Astrocyte of the cerebellum (primary cell): ENCODE measurements at regions not wholly inside any gene's neighbourhood (a gene's known extent, or its start where the extent isn't known, plus 50 kb on each side); places are given as distances from the start of the nearest gene placed in this dataset.
"Not testable (repeated sequence)": the region's sequence is repeated elsewhere in the genome, so short reads cannot be mapped to it uniquely, and the experiment has no call there.

Source experiments
- DNase-seq: peaks from one replicate; pipeline ENCODE4 v3.0.0-alpha.2; 2011; ENCODE audit warnings: low read depth
- H3K4me3 ChIP-seq: 2 replicates; pipeline ENCODE4 v1.5.1; 2011; ENCODE audit warnings: mild to moderate bottlenecking, low read depth, low read length, moderate library complexity
- in situ Hi-C: cut with HindIII; loops from 2 replicates; pipeline ENCODE4 v1.10.0; 2017; ENCODE audit warnings: low sequenced_read_pairs
- TF ChIP-seq, protein P1 (sequence below): IDR thresholded peaks from 2 replicates; pipeline ENCODE4 v1.5.1; 2012; ENCODE audit warnings: low read length, low read depth, moderate library complexity, mild to moderate bottlenecking; ENCODE audit errors: missing control alignments

DNA sequence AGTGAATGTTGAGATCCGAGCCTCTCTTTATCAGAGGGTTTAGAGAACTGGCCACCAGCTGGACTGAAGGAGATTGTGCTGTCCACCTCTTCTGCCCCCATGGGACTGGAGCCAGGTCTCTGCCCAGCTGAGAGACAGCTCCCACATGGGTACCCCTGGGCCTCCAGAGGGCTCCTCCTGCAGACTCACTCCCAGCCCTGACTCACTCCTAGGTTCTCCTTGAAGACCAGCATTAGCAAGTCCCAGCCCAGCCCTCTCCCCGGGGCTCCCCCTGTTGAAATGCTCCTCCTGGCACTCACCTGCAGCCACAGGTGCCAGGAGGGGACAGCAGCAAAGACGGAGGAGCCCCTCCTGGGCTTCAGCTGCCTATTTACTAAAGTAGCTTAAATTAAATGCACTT is 126.9 kb downstream of the CXCL12 start:
- in situ Hi-C loops, result no loop called here
- TF ChIP-seq, protein P1, sequence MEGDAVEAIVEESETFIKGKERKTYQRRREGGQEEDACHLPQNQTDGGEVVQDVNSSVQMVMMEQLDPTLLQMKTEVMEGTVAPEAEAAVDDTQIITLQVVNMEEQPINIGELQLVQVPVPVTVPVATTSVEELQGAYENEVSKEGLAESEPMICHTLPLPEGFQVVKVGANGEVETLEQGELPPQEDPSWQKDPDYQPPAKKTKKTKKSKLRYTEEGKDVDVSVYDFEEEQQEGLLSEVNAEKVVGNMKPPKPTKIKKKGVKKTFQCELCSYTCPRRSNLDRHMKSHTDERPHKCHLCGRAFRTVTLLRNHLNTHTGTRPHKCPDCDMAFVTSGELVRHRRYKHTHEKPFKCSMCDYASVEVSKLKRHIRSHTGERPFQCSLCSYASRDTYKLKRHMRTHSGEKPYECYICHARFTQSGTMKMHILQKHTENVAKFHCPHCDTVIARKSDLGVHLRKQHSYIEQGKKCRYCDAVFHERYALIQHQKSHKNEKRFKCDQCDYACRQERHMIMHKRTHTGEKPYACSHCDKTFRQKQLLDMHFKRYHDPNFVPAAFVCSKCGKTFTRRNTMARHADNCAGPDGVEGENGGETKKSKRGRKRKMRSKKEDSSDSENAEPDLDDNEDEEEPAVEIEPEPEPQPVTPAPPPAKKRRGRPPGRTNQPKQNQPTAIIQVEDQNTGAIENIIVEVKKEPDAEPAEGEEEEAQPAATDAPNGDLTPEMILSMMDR, result no peak

DNA sequence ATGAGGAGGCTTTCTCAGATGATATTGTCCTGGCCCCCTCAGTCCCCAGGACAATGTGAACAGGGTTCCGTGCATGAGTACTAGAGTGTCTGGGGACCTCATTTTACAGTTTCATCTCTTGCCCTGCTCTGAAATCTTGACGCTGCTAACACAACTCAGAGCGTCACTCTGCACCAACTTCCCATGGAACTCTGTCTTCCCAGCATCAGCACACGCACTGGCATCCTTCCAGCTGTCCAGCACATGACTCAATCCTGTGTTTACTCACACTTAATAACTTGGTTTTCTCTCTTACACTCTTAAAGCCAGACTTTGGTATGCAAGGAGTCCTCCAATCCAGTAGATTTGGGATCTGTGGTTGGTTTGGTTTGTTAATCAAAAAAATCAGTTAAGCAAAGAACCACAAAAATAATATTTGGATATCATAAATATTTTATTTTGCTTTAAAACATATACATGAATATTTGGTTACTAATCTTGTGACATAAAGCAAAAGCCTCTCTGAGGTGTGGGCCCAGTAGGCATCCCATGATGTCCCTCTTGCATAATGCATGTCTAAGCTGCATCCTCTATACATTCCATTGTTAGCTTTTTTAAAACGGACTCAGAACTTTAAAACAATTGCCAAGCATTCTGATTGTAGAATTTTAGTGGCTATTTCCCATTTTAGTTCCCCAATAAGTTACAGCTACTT is 131.0 kb downstream of the CXCL12 start:
- no peak overlapping the region for H3K4me3 ChIP-seq
- no peak for DNase-seq
- in situ Hi-C loops, result no loop called here
- TF ChIP-seq, protein P1, result no peak

More for the DNA sequence above, 126.9 kb downstream of the CXCL12 start:
- DNase-seq, result no peak
- H3K4me3 ChIP-seq, result no peak overlapping the region

DNA sequence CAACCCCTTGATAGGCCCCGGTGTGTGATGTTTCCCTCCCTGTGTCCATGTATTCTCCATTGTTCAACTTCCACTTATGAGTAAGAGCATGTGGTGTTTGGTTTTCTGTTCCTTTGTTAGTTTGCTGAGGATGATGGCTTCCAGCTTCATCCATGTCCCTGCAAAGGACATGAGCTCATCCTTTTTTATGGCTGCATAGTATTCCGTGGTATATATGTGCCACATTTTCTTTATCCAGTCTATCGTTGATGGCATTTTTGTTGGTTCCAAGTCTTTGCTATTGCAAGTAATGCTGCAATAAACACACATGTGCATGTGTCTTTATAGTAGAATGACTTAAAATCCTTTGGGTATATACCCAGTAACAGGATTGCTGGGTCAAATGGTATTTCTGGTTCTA is 132.3 kb downstream of the CXCL12 start:
- H3K4me3 ChIP-seq, in situ Hi-C loops, DNase-seq: not testable (repeated sequence)

DNA sequence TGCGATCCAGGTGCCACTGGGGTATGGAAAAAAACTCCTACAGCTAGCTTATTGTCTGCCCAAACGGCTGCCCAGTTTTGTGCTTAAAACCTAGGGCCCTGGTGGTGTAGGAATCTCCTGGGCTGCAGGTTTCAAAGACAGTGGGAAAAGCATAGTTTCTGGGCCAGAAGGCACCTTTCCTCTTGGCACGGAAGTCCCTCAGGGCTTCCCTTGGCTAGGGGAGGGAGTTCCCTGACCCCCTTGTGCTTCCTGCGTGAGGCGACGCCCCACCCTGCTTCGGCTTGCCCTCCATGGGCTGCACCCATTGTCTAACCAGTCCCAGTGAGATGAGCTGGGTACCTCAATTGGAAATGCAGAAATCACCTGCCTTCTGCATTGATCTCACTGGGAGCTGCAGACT is 135.0 kb downstream of the CXCL12 start:
- H3K4me3 ChIP-seq, DNase-seq, in situ Hi-C loops: not testable (repeated sequence)

DNA sequence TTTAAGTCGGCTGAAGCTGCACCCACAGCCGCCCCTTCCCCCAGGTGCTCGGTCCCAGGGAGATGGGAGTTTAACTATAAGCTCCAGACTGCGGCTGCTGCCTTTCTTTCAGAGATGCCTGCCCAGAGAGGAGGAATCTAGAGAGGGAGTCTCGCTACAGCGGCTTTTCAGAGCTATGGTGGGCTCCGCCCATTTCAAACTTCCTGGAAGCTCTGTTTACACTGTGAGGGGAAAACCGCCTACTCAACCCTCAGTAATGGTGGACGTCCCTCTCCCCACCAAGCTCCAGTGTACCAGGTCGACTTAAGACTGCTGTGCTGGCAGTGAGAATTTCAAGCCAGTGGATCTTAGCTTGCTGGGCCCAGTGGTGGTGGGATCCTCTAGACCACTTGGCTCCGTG is 135.4 kb downstream of the CXCL12 start:
- TF ChIP-seq, protein P1, result no peak
- in situ Hi-C loops, result no loop called here
- no peak for DNase-seq
- no peak overlapping the region for H3K4me3 ChIP-seq

DNA sequence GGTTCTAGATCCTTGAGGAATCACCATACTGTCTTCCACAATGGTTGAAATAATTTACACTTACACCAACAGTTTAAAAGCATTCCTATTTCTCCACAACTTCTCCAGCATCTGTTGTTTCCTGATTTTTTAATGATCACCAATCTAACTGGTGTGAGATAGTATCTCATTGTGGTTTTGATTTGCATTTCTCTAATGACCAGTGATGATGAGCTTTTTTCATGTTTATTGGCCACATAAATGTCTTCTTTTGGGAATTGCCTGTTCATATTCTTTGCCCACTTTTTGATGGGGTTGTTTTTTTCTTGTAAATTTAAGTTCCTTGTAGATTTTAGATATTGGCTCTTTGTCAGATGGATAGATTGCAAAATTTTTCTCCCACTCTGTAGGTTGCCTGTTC is 138.2 kb downstream of the CXCL12 start:
- in situ Hi-C loops, H3K4me3 ChIP-seq, DNase-seq: not testable (repeated sequence)

DNA sequence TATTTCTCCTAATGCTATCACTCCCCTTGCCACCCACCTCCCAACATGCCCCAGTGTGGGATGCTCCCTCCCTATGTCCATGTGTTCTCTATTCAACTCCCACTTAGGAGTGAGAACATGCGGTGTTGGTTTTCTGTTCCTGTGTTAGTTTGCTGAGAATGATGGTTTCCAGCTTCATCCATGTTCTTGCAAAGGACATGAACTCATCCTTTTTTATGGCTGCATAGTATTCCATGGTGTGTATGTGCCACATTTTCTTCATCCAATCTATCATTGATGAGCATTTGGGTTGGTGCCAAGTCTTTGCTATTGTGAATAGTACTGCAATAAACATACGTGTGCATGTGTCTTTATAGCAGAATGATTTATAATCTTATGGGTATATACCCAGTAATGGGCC is 138.6 kb downstream of the CXCL12 start:
- H3K4me3 ChIP-seq, in situ Hi-C loops, DNase-seq: not testable (repeated sequence)

DNA sequence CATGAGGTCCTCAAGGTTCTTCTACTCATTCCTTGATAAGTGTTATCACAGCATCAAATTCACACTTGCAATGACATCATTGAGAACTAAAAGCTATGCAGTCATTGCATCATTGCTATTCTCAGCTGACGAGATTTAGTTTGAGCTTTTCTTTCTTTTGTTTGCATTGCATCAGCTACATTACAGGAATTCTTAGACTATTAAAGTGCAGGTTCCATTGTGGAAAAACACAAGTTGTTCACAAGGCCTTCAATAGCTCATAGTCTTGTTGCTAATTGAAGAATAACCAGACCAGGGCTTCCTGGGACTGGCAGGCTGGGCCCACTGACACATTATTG is 139.3 kb downstream of the CXCL12 start:
- TF ChIP-seq, protein P1, result no peak
- H3K4me3 ChIP-seq, result no peak overlapping the region
- DNase-seq, result no peak
- in situ Hi-C loops, result no loop called here
